GM21786 (cell line): ENCODE measurements at regions not wholly inside any gene's neighbourhood (a gene's known extent, or its start where the extent isn't known, plus 50 kb on each side); places are given as distances from the start of the nearest gene placed in this dataset.

Experiments used
- ATAC-seq: cut with Tn5 transposase; IDR thresholded peaks from one replicate; pipeline ENCODE4 v1.9.1; 2021; ENCODE audit not compliant: unreplicated experiment

- ATAC-seq = no peak
Observed at GRCh38 chr15:85889956-85890619, 95.4 kb upstream of the KLHL25 start.

- no peak for ATAC-seq
Observed at GRCh38 chr15:85890620-85890980, 95.9 kb upstream of the KLHL25 start.

GRCh38 chr15:85891470-85891869 lies 96.7 kb upstream of the KLHL25 start:
- ATAC-seq = no peak

GRCh38 chr15:85892232-85892631 lies 97.5 kb upstream of the KLHL25 start:
- ATAC-seq = no peak

- ATAC-seq = no peak
Observed at GRCh38 chr15:85897207-85897894, 102.6 kb upstream of the KLHL25 start.

- no peak for ATAC-seq
Observed at GRCh38 chr15:85897895-85898717, 103.4 kb upstream of the KLHL25 start.

GRCh38 chr15:85899927-85900326 lies 105.2 kb upstream of the KLHL25 start:
- ATAC-seq = no peak

- ATAC-seq = no peak
Observed at GRCh38 chr15:85905751-85906450, 111.2 kb upstream of the KLHL25 start.

GRCh38 chr15:85906640-85907039 lies 111.9 kb upstream of the KLHL25 start:
- ATAC-seq = no peak

- ATAC-seq = no peak
Observed at GRCh38 chr15:85910834-85911233, 116.1 kb upstream of the KLHL25 start.

- ATAC-seq = no peak
Observed at GRCh38 chr15:85913461-85913860, 118.7 kb upstream of the KLHL25 start.

- ATAC-seq = no peak
Observed at GRCh38 chr15:85920956-85921355, 126.2 kb upstream of the KLHL25 start.

GRCh38 chr15:85924088-85924487 lies 129.4 kb upstream of the KLHL25 start:
- ATAC-seq = no peak

GRCh38 chr15:85925649-85926237 lies 131.0 kb upstream of the KLHL25 start:
- ATAC-seq = no peak

- ATAC-seq = no peak
Observed at GRCh38 chr15:85926834-85927233, 132.1 kb upstream of the KLHL25 start.

- ATAC-seq = no peak
Observed at GRCh38 chr15:85927931-85928537, 133.3 kb upstream of the KLHL25 start.

GRCh38 chr15:85929786-85930185 lies 135.1 kb upstream of the KLHL25 start:
- ATAC-seq = no peak

- no peak for ATAC-seq
Observed at GRCh38 chr15:85932391-85932790, 137.7 kb upstream of the KLHL25 start.

GRCh38 chr15:85934691-85935090 lies 140.0 kb upstream of the KLHL25 start:
- no peak for ATAC-seq

- no peak for ATAC-seq
Observed at GRCh38 chr15:85935182-85935581, 140.5 kb upstream of the KLHL25 start.

- no peak for ATAC-seq
Observed at GRCh38 chr15:85937661-85938060, 142.0 kb upstream of the AGBL1 start.
